ENCODE measurements at regions not wholly inside any gene's neighbourhood (a gene's known extent, or its start where the extent isn't known, plus 50 kb on each side); places are given as distances from the start of the nearest gene placed in this dataset.
"Not testable (repeated sequence)": the region's sequence is repeated elsewhere in the genome, so short reads cannot be mapped to it uniquely, and the experiment has no call there.

DNA sequence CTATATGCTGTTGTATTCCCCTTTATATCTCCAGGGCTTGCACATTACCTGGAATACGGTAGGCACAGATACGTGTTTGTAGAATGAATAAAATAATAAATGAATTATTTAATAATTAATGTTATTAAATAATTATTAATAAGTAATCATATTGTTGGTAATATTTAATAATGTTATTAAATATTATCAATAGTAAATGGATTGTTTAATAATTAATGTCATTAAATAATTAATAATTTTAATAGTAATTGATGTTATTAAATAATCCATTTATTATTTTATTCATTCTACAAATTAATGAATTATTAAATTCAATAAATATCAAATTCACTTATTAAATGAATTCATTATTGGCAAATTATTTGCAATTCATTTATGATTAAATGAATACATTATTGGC lies 175.1 kb downstream of the MATN1 start:
- no peak for DNase-seq (ENCODE audit: low spot score in 2 of 2)
- Mint-ChIP-seq H3K36me3 (no peaks in the 10 kb centered on the region), H3K4me3 (no peak overlapping the region), H3K27me3 (peaks cover 13% of the 10 kb centered on the region), H3K27ac (no peak overlapping the region), H3K9me3 (peaks cover 2% of the 10 kb centered on the region), H3K4me1 (no peaks in the 10 kb centered on the region)
- ATAC-seq (ENCODE audit: low read depth), result no peak

DNA sequence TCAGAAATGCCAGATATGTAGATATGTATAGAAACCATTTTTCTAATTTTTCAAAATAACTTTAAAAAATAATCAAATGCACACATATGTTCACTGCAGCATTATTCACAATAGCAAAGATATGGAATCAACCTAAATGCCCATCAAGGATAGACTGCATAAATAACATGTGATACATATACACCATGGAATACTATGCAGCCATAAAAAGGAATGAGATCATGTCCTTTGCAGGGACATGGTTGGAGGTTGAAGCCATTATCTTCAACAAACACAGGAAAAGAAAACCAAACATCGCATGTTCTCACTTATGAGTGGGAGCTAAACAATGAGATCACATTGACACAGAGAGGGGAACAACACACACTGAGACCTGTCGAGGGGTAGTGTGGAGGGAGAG lies 176.1 kb downstream of the MATN1 start:
- H3K9me3 Mint-ChIP-seq; H3K4me3 Mint-ChIP-seq; ATAC-seq (ENCODE audit: low read depth); H3K27me3 Mint-ChIP-seq; H3K4me1 Mint-ChIP-seq; H3K27ac Mint-ChIP-seq; DNase-seq (ENCODE audit: low spot score in 2 of 2); H3K36me3 Mint-ChIP-seq: not testable (repeated sequence)

DNA sequence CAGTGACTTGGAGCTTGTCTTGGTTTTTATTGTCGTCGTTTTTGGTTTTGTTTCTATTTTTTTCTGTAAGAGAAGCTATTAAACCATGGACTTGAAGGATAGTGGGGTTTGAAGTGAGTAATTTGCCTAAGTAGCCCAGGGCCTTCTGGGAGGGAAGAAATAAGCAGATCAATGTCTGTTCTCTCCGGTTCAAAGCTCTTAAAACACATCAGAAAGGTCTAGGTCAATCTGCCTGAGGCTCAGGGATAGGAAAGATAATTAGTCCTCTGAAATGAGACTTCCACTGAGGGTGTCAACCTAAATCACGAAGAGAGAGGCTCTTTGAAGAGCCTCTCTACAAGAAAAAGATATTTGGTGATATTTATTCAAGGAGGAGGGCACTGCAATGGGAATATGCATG lies 178.0 kb downstream of the MATN1 start:
- H3K27me3 Mint-ChIP-seq, result peaks cover 11% of the 10 kb centered on the region
- H3K36me3 Mint-ChIP-seq, result no peaks in the 10 kb centered on the region
- peaks cover 2% of the 10 kb centered on the region for H3K9me3 Mint-ChIP-seq
- DNase-seq (ENCODE audit: low spot score in 2 of 2), result no peak
- no peaks in the 10 kb centered on the region for H3K4me1 Mint-ChIP-seq
- H3K4me3 Mint-ChIP-seq, result no peak overlapping the region
- H3K27ac Mint-ChIP-seq, result no peak overlapping the region
- no peak for ATAC-seq (ENCODE audit: low read depth)

DNA sequence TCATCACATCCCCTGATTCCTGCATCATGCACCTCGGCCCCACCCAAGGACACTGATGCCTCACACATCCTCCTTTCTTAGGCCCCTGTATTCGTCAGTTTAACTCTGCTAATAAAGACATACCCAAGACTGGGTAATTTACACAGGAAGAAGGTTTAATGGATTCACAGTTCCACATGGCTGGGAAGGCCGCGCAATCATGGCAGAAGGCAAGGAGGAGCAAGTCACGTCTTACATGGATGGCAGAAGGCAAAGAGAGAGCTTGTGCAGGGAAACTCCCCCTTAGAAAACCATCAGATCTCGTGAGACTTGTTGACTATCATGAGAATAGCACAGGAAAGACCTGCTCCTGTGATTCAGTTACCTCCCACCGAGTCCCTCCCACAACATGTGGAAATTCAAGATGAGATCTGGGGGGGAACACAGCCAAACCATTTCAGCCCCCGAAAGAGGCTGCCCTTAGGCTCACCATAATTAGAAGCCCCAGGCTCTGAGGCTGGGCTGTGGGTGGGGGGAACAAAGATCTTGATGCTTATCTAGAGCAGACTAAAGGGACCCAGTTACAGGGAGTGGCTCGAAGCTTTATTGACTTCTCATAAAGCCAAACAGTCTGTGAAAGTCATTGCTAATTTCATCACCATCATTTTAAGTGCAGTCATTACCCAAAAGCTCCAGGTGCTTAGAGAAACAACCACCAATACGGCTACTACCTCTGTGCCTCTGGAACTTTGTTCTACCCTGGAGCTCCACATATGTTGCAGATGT lies 181.5 kb downstream of the MATN1 start:
- DNase-seq (ENCODE audit: low spot score in 2 of 2) (no peak), ATAC-seq (ENCODE audit: low read depth) (no peak)
- Mint-ChIP-seq H3K4me3 (no peak overlapping the region), H3K9me3 (no peaks in the 10 kb centered on the region), H3K36me3 (no peaks in the 10 kb centered on the region), H3K27ac (no peak overlapping the region), H3K4me1 (no peaks in the 10 kb centered on the region), H3K27me3 (peaks cover 10% of the 10 kb centered on the region)

DNA sequence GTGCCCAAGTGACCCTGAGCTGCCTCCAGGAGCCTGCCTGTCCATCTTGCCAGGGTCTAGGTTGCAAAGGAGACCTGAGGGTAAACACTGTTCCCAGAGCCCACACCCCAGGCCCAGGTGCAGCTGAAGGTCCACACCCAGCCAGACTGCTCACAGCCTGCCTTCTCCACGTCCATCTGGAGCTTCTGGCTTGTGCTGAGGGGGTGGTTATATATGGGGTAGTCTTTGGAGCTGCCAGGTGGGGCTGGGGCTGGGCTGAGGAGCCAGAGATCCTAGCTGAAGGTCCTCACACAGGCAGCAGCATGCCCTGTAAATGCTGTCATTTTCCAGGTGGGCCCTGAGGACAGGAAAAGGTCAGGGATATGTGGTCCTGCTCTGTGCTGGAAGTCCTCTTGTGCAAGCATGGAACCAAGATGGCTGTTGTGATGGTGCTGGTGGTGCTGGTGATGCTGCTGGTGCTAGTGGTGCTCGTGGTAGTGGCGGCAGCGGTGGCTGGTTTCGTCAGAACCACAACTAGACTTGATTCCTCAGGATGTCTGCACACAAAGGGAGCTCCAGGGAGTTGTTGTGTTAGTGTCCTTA lies 182.7 kb downstream of the MATN1 start:
- Mint-ChIP-seq H3K9me3 (no peaks in the 10 kb centered on the region), H3K27ac (no peak overlapping the region), H3K4me1 (no peaks in the 10 kb centered on the region), H3K4me3 (no peak overlapping the region), H3K27me3 (peaks cover 12% of the 10 kb centered on the region), H3K36me3 (no peaks in the 10 kb centered on the region)
- no peak for ATAC-seq (ENCODE audit: low read depth)
- no peak for DNase-seq (ENCODE audit: low spot score in 2 of 2)

DNA sequence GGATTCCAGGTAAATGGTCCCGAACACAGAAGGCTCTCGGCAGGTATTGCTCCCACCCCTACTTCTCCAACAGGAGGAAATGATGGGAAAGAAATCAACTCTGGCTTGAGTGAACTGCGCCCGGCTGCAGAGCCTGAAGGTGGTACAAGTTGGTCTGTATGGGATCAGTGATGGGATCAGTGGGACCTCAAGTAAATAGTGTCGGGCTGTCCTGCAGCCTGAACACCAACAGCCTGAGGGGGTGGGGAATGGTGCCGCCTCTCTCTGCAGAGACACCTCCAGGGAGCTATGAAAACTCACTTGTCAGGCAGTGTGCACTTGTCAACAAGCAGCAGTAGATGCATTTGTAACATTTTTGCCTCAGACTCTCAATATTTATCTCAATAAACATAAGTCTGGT lies 183.5 kb downstream of the MATN1 start:
- ATAC-seq (ENCODE audit: low read depth) (no peak), DNase-seq (ENCODE audit: low spot score in 2 of 2) (no peak)
- no peaks in the 10 kb centered on the region for H3K36me3 Mint-ChIP-seq
- no peak overlapping the region for H3K4me3 Mint-ChIP-seq
- H3K27me3 Mint-ChIP-seq, result peaks cover 15% of the 10 kb centered on the region
- no peak overlapping the region for H3K27ac Mint-ChIP-seq
- no peaks in the 10 kb centered on the region for H3K9me3 Mint-ChIP-seq
- H3K4me1 Mint-ChIP-seq, result no peaks in the 10 kb centered on the region

DNA sequence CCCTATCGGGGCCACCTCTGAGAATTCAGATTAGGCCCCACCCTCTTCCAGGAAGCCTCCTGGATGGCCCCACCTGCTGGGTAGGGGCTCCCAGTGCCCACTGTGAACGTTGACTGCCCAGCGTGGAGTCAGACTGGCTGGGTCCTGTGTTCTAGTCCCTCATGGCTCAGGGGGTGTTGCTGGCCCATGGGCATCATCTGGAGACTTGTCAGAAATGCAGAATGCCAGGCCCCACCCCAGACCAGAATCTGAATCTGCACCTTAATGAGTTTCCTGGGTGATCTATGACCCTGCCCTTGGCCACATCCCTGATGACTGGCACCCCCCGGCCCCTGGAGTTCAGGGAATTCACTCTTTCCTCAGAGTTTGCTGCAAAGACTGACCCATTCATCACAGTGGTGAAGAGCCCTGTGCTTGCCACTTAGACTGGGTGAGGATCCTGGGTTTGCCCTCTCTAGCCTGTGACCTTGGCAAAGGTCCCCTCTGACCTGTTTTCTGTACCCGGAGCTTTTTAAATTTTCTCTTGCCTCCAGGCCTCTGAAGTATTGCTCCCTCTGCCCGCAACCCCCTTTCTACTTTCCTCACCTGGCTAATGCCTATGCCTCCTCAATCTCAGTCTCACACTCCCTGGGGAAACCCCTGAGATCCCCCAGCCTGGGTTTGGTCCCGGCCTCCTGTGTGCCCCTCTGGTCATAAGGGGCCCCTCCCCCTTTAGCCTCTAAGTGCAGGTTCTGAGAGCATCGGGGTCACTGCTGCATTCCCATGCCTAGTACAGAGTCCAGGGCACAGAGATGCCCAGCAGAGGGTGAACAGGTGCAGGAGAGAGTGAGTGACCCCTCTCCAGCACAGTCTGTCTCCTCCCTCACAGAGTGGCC lies 184.2 kb downstream of the MATN1 start:
- DNase-seq (ENCODE audit: low spot score in 2 of 2) (no peak), ATAC-seq (ENCODE audit: low read depth) (no peak)
- Mint-ChIP-seq H3K36me3 (no peaks in the 10 kb centered on the region), H3K9me3 (no peaks in the 10 kb centered on the region), H3K4me1 (no peaks in the 10 kb centered on the region), H3K4me3 (no peak overlapping the region), H3K27ac (no peak overlapping the region), H3K27me3 (peaks cover 16% of the 10 kb centered on the region)

DNA sequence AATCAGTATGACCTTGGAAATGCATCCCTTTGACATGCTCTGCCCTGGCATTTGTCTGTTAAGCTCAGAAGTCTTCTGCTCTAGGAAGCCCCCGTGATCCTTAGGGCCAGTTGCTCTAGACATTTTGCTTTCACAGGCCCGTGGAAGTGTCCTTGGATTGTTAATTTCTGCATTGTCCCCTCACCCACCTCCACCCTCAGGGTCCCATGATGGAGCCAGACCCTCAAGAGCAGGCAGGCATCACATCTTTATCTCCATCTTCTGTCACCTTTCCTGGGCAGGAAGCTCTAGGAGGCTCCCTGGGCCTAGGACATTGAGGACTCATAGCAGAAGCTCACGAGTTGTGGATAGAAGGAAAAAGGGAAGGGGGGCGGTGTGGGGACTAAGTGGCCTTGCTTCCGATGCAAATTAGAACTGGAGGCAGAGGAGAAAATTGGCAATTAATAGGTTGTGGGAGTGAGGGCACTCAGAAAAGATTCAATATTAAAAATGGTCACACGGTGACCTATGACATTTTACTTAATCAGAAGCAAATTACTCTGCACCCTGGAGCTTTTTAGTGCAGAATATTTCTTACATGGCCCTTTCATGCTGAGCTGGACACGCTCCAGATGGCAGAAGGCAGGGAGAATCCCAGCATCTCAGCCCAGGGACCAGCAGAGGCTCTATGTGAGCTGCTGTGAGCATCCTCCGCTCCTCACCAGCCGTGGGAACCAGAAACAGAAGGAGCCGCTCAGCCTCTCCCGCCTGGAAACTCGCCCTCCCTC lies 185.0 kb downstream of the MATN1 start:
- ATAC-seq (ENCODE audit: low read depth), result no peak
- H3K4me3 Mint-ChIP-seq, result no peak overlapping the region
- H3K27me3 Mint-ChIP-seq, result peaks cover 12% of the 10 kb centered on the region
- no peak for DNase-seq (ENCODE audit: low spot score in 2 of 2)
- no peak overlapping the region for H3K27ac Mint-ChIP-seq
- no peaks in the 10 kb centered on the region for H3K36me3 Mint-ChIP-seq
- H3K9me3 Mint-ChIP-seq, result no peaks in the 10 kb centered on the region
- no peaks in the 10 kb centered on the region for H3K4me1 Mint-ChIP-seq

DNA sequence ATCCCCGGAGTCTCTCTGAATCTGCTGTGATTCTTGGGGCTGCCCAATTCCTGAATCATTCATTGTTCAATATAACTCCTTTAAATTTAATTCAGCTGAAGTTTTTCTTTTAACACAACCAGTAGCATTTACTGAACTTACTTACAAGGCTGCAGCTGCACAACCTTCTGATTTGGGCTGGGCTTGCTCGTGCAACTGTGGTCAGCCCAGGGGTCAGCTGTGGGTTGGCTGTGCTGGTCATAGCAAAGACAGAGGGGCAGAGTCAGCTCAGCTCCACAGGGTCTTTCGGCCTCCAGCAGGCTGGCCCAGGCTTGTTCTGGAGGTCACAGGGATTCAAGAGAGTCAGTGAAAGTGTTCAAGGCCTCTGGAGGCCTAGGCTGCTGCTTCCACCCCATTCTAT lies 186.1 kb downstream of the MATN1 start:
- Mint-ChIP-seq H3K4me1 (no peaks in the 10 kb centered on the region), H3K27me3 (peaks cover 15% of the 10 kb centered on the region), H3K9me3 (no peaks in the 10 kb centered on the region), H3K27ac (no peak overlapping the region), H3K36me3 (no peaks in the 10 kb centered on the region), H3K4me3 (no peak overlapping the region)
- ATAC-seq (ENCODE audit: low read depth), result no peak
- DNase-seq (ENCODE audit: low spot score in 2 of 2), result no peak

DNA sequence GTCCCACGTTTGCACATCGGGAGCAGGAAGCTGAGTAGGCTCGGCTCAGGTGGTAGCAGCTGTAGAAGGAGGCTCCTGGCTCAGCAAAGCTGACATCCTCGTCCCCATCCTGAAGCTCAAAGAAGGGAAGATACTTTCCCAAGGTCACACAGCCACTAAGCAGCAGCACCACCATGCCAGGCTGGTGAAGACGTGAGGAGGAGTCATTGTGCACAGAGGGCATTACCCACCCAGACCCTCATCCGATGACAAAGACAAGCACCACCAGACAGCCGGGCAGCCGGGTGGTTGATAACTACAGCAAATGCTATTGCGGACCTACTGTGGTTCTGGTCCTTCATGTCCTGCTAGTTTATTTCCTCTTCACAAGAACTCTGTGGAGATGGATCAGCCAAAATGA lies 186.9 kb downstream of the MATN1 start:
- ATAC-seq (ENCODE audit: low read depth), result no peak
- no peak for DNase-seq (ENCODE audit: low spot score in 2 of 2)
- no peaks in the 10 kb centered on the region for H3K9me3 Mint-ChIP-seq
- no peaks in the 10 kb centered on the region for H3K36me3 Mint-ChIP-seq
- H3K27ac Mint-ChIP-seq, result no peak overlapping the region
- H3K4me3 Mint-ChIP-seq, result no peak overlapping the region
- peaks cover 13% of the 10 kb centered on the region for H3K27me3 Mint-ChIP-seq
- H3K4me1 Mint-ChIP-seq, result no peaks in the 10 kb centered on the region

DNA sequence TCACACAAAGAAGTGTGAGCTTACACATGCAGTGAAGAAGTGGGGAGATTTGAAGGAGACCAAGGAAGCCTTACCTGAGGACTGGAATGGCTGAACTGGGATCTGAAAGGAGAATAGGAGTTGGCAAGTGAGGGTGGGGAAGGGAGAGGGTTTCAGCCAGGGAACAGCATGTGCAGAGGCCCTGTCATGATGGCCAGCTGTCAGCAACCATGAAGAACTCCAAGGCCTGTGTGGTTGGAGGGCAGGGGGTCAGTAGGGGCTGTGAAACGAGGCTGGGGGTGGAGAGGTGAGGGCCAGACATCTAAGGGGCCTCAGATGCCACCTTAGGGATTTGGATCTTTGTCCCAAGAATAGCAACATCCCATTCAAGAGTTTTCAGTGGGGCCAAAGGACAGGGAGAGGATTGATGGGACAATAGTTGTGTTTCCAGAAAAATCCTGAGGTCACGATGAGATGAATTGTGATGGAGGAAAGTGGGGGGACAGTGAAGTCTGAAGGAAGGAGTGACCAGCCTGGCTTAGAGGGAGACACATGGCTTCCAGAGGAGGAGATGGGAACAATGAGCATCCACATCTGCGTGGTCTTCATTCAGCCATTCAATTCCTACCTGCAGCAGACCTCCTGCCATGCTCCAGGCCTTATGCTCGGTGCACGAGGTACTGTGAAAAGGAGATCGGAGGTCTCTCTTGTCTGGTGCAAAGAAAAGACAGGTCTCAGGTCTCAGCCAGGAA lies 187.6 kb downstream of the MATN1 start:
- Mint-ChIP-seq H3K36me3 (no peaks in the 10 kb centered on the region), H3K27ac (no peak overlapping the region), H3K4me1 (no peaks in the 10 kb centered on the region), H3K4me3 (no peak overlapping the region), H3K27me3 (peaks cover 13% of the 10 kb centered on the region), H3K9me3 (no peaks in the 10 kb centered on the region)
- no peak for DNase-seq (ENCODE audit: low spot score in 2 of 2)
- no peak for ATAC-seq (ENCODE audit: low read depth)

DNA sequence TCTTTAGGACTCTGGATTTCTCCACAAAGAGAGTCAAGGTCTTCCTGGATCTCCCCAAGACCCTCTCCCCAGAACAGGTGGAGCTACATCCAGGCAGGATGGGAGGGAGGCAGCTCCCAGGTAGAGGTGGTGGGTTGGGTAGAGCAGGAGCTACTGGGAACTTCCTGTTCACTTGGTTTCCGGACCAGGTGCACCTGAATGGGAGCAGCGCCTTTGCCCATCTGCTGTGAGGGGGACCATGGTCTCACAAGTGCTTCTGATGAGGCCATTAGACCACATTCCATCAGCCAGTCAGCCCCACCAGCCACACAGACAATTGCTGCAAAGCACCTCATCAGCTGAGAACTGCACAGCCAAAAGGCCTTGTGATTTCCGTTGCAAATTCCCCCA lies 188.8 kb downstream of the MATN1 start:
- Mint-ChIP-seq H3K27me3 (peaks cover 16% of the 10 kb centered on the region), H3K27ac (no peak overlapping the region), H3K4me1 (no peaks in the 10 kb centered on the region), H3K9me3 (no peaks in the 10 kb centered on the region), H3K36me3 (no peaks in the 10 kb centered on the region), H3K4me3 (no peak overlapping the region)
- no peak for ATAC-seq (ENCODE audit: low read depth)
- DNase-seq (ENCODE audit: low spot score in 2 of 2), result no peak

DNA sequence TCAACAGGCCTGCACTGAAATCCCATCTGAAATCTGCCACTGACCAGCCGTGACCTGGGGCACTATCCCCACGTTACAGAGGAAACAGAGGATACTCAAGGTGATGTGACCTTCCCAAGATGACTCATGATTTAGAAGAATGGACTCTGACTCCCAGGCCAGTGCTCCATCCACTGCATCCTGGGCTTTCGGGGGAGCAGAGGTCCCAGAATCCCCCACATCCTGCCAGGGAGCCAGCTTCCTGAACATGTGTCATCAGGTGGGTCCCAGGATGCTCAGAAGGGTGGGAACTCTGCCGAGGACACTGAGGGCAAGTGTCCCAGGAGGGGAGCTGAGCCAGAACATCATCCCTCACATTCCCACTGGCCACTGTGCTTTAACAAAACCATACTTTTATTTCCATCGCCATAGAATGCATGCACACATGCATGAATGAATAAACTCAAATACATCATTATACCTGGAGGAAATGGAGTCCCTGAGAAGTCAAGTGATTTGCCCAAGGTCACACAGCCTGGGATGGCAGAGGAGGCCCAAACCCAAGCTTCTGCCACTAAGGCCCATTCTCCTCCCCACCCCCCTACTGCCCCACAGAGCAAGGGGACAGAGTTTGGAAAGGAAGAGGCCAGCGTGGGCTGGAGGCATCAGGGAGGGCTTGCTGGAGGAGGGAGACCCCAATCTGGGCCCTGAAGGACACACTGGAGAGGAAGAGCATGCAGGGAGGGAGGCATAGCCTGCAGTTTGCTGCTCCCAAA lies 189.4 kb downstream of the MATN1 start:
- peaks cover 15% of the 10 kb centered on the region for H3K27me3 Mint-ChIP-seq
- H3K4me3 Mint-ChIP-seq, result no peak overlapping the region
- H3K36me3 Mint-ChIP-seq, result no peaks in the 10 kb centered on the region
- no peak overlapping the region for H3K27ac Mint-ChIP-seq
- no peaks in the 10 kb centered on the region for H3K4me1 Mint-ChIP-seq
- DNase-seq (ENCODE audit: low spot score in 2 of 2), result no peak
- H3K9me3 Mint-ChIP-seq, result no peaks in the 10 kb centered on the region
- ATAC-seq (ENCODE audit: low read depth), result no peak

Data from memory B cell (primary cell).